Neural crest cell (in vitro differentiated cells): ENCODE measurements at regions not wholly inside any gene's neighbourhood (a gene's known extent, or its start where the extent isn't known, plus 50 kb on each side); places are given as distances from the start of the nearest gene placed in this dataset.

Experiments
- DNase-seq: peaks from one replicate; pipeline ENCODE4 v3.0.0; 2021; ENCODE audit warnings: low read depth, mixed read lengths, low spot score
- H3K27ac Mint-ChIP-seq: one replicate; pipeline ENCODE4 v1.8.0; 2021; ENCODE audit warnings: mild to moderate bottlenecking, mixed read lengths; ENCODE audit not compliant: unreplicated experiment
- H3K27me3 Mint-ChIP-seq: 2 replicates; pipeline ENCODE4 v1.8.0; 2021; ENCODE audit warnings: low read depth, mild to moderate bottlenecking, mixed read lengths
- H3K36me3 Mint-ChIP-seq: 2 replicates; pipeline ENCODE4 v1.8.0; 2021; ENCODE audit warnings: low read depth, mild to moderate bottlenecking, mixed read lengths
- H3K4me1 Mint-ChIP-seq: 2 replicates; pipeline ENCODE4 v1.8.0; 2021; ENCODE audit warnings: mixed read lengths
- H3K4me3 Mint-ChIP-seq: one replicate; pipeline ENCODE4 v1.8.0; 2021; ENCODE audit warnings: mild to moderate bottlenecking, mixed read lengths
- H3K9me3 Mint-ChIP-seq: 2 replicates; pipeline ENCODE4 v1.8.0; 2021; ENCODE audit warnings: mixed read lengths
- CTCF ChIP-seq: fragments of 200-600 bp; sonication (generic); conservative IDR thresholded peaks from 2 replicates; pipeline ENCODE4 v1.5.0; 2021; ENCODE audit warnings: antibody characterized with exemption, mild to moderate bottlenecking

- Mint-ChIP-seq H3K27me3 (peaks cover 2% of the 10 kb centered on the region), H3K4me1 (peaks cover 19% of the 10 kb centered on the region), H3K4me3 (no peak overlapping the region), H3K36me3 (no peaks in the 10 kb centered on the region), H3K27ac (peak overlapping the region; percentile 73), H3K9me3 (no peaks in the 10 kb centered on the region)
- DNase-seq, result no peak
- TF ChIP-seq CTCF, result no peak
Measured at GRCh38 chr1:22350924-22351767, 100.5 kb upstream of the ZBTB40 start.

GRCh38 chr1:22351768-22352080 lies 99.9 kb upstream of the ZBTB40 start:
- peaks cover 19% of the 10 kb centered on the region for H3K4me1 Mint-ChIP-seq
- H3K36me3 Mint-ChIP-seq, result no peaks in the 10 kb centered on the region
- H3K9me3 Mint-ChIP-seq, result no peaks in the 10 kb centered on the region
- TF ChIP-seq CTCF, result no peak
- H3K27me3 Mint-ChIP-seq, result peaks cover 5% of the 10 kb centered on the region
- H3K4me3 Mint-ChIP-seq, result no peak overlapping the region
- no peak overlapping the region for H3K27ac Mint-ChIP-seq
- no peak for DNase-seq

GRCh38 chr1:22352355-22352754 lies 99.3 kb upstream of the ZBTB40 start:
- no peak for TF ChIP-seq CTCF
- Mint-ChIP-seq H3K4me1 (peaks cover 19% of the 10 kb centered on the region), H3K9me3 (no peaks in the 10 kb centered on the region), H3K4me3 (no peak overlapping the region), H3K27ac (no peak overlapping the region), H3K27me3 (peaks cover 11% of the 10 kb centered on the region), H3K36me3 (no peaks in the 10 kb centered on the region)
- no peak for DNase-seq

GRCh38 chr1:22352896-22353295 lies 98.8 kb upstream of the ZBTB40 start:
- Mint-ChIP-seq H3K27me3 (peaks cover 14% of the 10 kb centered on the region), H3K9me3 (no peaks in the 10 kb centered on the region), H3K4me3 (no peak overlapping the region), H3K4me1 (peaks cover 19% of the 10 kb centered on the region), H3K36me3 (no peaks in the 10 kb centered on the region), H3K27ac (no peak overlapping the region)
- no peak for DNase-seq
- no peak for TF ChIP-seq CTCF

GRCh38 chr1:22359427-22359826 lies 92.2 kb upstream of the ZBTB40 start:
- DNase-seq, result no peak
- H3K27me3 Mint-ChIP-seq, result peaks cover 46% of the 10 kb centered on the region
- H3K4me1 Mint-ChIP-seq, result no peaks in the 10 kb centered on the region
- no peak overlapping the region for H3K4me3 Mint-ChIP-seq
- no peak for TF ChIP-seq CTCF
- H3K36me3 Mint-ChIP-seq, result no peaks in the 10 kb centered on the region
- H3K27ac Mint-ChIP-seq, result peak overlapping the region; percentile 17
- no peaks in the 10 kb centered on the region for H3K9me3 Mint-ChIP-seq
